GM12873 (cell line): ENCODE measurements at regions not wholly inside any gene's neighbourhood (a gene's known extent, or its start where the extent isn't known, plus 50 kb on each side); places are given as distances from the start of the nearest gene placed in this dataset.

Experiments used
- CTCF ChIP-seq: IDR thresholded peaks from 2 replicates; pipeline ENCODE4 v1.5.1; 2012; ENCODE audit warnings: low read depth, mild to moderate bottlenecking, moderate library complexity, low read length, control low read depth; ENCODE audit not compliant: insufficient read depth; ENCODE audit errors: missing control alignments

DNA sequence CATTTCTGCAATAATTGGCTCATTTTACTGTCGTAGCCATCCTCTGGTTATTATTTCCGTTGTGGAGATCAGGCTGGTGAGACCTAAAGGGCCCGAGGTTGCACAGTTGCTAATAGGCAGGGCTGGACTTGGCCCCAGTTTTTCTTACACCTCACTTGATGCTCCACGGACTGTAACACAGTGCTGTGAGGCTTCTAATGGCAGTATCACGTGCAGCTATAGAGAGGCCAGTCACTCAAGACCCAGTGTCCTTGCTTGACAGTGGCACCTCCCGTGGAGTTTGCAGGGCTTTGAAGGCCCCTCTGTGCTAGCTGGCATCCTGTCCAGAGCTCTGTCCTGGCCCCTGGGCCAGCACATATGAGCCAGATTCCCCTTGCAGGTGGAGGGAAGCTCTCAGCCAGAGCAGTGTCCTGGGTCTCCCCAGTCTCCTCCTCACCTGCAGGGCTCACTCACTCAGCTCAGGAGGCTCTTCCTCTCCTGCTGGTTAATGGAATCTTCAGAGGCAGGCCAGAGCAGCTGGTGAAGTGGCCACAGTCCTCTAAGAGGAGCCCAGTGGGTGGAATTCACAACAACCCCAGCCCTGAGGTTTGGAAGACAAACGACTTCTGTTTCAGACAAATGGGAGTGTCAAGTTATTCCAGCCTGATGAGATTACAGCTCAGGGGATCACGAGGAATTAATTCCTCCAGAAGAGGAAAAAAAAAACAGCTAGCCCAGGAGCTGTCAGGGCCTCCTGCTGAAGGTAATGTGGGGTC lies 114.2 kb upstream of the FAM180A start:
- TF ChIP-seq CTCF, result no peak

DNA sequence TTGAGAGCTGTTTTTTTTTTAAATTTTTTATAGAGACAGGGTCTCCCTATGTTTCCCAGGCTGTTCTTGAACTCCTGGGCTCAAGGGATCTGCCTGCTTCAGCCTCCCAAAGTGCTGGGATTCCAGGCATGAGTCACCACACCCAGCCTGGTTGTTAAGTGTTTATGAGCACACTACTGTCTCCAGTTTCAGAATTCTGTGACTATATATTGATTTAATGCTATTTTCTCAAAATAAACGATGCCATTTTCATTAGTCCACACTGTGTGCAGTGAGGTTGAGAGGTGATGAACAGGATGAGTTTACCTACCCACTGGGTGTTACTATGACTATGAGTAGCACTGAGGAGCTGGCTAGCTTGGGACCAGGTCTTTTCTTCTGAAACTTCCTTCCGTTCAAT lies 110.9 kb upstream of the FAM180A start:
- TF ChIP-seq CTCF, result no peak

DNA sequence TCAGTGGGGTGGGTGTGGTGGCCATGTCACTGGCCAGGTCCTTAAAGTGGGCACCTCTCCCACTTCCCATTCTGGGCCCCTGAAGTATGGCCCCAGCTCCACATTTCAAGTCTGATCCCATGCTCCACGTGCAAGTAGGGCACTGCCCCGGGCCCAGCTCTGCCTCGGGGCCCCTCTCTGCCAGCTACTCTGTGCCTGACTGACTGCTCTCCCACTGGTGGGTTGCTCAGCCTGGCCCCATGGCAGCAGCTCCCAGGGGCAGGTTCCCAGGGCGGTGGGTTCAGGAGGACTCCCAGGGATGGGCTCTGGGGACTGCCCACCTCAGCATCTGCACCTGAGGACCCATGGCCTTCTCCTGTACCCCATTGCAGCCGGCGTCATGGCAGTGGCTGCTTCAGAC lies 110.2 kb upstream of the FAM180A start:
- TF ChIP-seq CTCF, result no peak

GRCh38 chr7:135858379-135858778 lies 109.8 kb upstream of the FAM180A start:
- no peak for TF ChIP-seq CTCF

GRCh38 chr7:135857519-135858274 lies 109.1 kb upstream of the FAM180A start:
- TF ChIP-seq CTCF, result no peak

DNA sequence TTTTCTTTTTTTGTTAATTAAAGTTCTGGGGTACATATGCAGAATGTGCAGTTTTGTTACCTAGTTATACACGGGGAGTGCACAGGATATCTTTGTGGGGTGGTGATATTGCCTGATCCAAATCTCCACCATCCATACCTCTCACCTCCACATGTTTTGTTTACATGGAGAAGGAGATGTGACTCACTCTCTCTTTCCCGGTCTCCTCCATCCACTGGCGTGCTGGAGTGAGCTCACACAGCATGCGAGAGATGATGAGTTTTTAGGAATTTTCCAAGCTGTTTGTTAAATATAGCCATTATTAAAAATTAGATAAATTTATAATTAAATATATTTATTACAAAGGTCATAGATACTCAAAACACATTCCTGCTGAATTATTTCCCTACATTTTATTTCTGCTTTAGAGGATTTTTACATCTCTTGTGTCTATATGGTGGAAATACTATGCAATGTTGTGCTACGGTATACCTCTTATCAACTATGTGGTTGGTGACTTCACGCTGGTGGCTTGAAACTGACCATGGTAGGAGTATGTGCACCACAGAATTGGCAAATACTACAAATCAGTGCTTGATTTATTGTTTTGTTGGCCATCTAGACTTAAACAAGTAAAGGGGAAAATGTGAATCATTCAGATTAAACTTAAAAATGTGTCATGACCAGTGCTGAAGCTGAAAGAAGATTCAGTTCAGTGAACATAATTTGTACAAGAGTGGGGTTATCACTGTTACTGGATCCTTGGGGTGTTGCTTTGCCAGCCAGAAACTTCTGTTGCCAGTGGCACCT lies 107.9 kb upstream of the FAM180A start:
- no peak for TF ChIP-seq CTCF

DNA sequence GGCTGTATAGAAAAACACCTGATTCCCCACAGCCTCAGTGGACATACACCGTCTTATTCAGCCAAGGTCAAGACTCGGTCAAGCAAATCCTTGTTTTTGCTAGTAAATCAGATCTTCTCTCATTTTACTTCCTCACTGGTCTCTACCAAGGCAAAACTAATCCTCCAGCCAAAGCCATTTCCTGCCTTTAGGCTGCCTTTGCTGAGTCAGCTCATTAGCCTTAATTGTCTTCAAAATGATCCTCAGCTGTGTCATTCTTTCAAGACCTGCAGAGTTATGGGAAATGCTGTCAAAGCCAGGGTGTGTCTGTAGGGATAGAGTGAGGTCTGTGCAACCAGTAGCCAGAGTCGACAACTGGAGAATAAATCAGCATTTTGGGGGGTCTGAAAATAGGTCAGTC lies 107.2 kb upstream of the FAM180A start:
- TF ChIP-seq CTCF, result no peak
